Sigmoid colon (tissue), 6 donors: ENCODE measurements at regions not wholly inside any gene's neighbourhood (a gene's known extent, or its start where the extent isn't known, plus 50 kb on each side); places are given as distances from the start of the nearest gene placed in this dataset.

Experiments
- DNase-seq: peaks from one replicate; pipeline ENCODE4 v3.0.0-alpha.2; 2019
- H3K27ac ChIP-seq, 4 donors: fragments of 200-600 bp; sonication (generic); one replicate each; pipeline ENCODE4 v1.5.1; 2016 to 2019; ENCODE audit warnings: mild to moderate bottlenecking in 1 of 4
- H3K27me3 ChIP-seq, 3 donors: fragments of 200-600 bp; sonication (generic); one replicate each; pipeline ENCODE4 v1.5.1; 2019; ENCODE audit warnings: mild to moderate bottlenecking in 1 of 3
- H3K36me3 ChIP-seq, 4 donors: fragments of 200-600 bp; sonication (generic); one replicate each; pipeline ENCODE4 v1.5.1; 2016 to 2019
- H3K4me1 ChIP-seq, 4 donors: fragments of 200-600 bp; sonication (generic); one replicate each; pipeline ENCODE4 v1.5.1; 2017 to 2019
- H3K4me3 ChIP-seq, 4 donors: fragments of 200-600 bp; sonication (generic); one replicate each; pipeline ENCODE4 v1.5.1; 2017 to 2019; ENCODE audit warnings: mild to moderate bottlenecking in 2 of 4, moderate library complexity in 1 of 4
- H3K9me3 ChIP-seq, 4 donors: fragments of 200-600 bp in 3 of 4; sonication (generic) in 3 of 4; one replicate each; pipeline versions ENCODE4 v1.5.1 to v1.6.1; 2013 to 2019
- EP300 ChIP-seq, 4 donors: sonication (generic); formaldehyde crosslinking; IDR thresholded peaks; one replicate each; pipeline ENCODE4 v1.6.1; 2017; ENCODE audit warnings: antibody characterized with exemption in 4 of 4
- POLR2A ChIP-seq, 2 donors: fragments of 450-650 bp; IDR thresholded peaks; one replicate each; pipeline ENCODE4 v1.6.1; 2016; ENCODE audit warnings: antibody characterized with exemption in 2 of 2, mild to moderate bottlenecking in 2 of 2, moderate library complexity in 2 of 2
- POLR2AphosphoS5 ChIP-seq, 4 donors: sonication (generic); formaldehyde crosslinking; IDR thresholded peaks; one replicate each; pipeline ENCODE4 v1.6.1; 2017; ENCODE audit warnings: antibody characterized with exemption in 4 of 4
- WGBS, 2 donors: extraction: QIAGEN DNeasy Blood & Tissue Kit; methylation state at CpG; one replicate each; pipeline ENCODE4 v1.1.7; 2013; 5-methylcytosine and 5-hydroxymethylcytosine counted together
- intact Hi-C: fragments of 100-400 bp; cut with DNase I; formaldehyde crosslinking; loops from one replicate; pipeline ENCODE4 v1.15.1; 2023
- TF ChIP-seq, protein P1 (sequence below), 4 experiments: fragments of 450-650 bp in 3 of 4; fragments of 200-600 bp in 1 of 4; IDR thresholded peaks; one replicate each; pipeline ENCODE4 v1.5.1; 2016 to 2019; ENCODE audit warnings: antibody characterized with exemption in 4 of 4, mild to moderate bottlenecking in 3 of 4, moderate library complexity in 2 of 4
- donor health status: healthy with polysubstance abuse.
- donor health status: healthy.

GRCh38 chr11:112630496-112630895 is 330.7 kb upstream of the NCAM1 start:
- DNase-seq, result no peak
- intact Hi-C loops, result no loop called here
- H3K4me3 ChIP-seq, result no peak overlapping the region
- H3K27me3 ChIP-seq, result no peaks in the 10 kb centered on the region
- H3K4me1 ChIP-seq, result no peaks in the 10 kb centered on the region
- 55 to 90% methylated on average over 2 of the region's 2 CpGs for WGBS, 2 donors
- H3K9me3 ChIP-seq, result no peaks in the 10 kb centered on the region
- no peaks in the 10 kb centered on the region for H3K36me3 ChIP-seq
- TF ChIP-seq POLR2A (IDR thresholded peaks at IDR 0.05) (no peak), POLR2AphosphoS5 (IDR thresholded peaks at IDR 0.05) (no peak), EP300 (IDR thresholded peaks at IDR 0.05) (no peak)
- TF ChIP-seq, protein P1, sequence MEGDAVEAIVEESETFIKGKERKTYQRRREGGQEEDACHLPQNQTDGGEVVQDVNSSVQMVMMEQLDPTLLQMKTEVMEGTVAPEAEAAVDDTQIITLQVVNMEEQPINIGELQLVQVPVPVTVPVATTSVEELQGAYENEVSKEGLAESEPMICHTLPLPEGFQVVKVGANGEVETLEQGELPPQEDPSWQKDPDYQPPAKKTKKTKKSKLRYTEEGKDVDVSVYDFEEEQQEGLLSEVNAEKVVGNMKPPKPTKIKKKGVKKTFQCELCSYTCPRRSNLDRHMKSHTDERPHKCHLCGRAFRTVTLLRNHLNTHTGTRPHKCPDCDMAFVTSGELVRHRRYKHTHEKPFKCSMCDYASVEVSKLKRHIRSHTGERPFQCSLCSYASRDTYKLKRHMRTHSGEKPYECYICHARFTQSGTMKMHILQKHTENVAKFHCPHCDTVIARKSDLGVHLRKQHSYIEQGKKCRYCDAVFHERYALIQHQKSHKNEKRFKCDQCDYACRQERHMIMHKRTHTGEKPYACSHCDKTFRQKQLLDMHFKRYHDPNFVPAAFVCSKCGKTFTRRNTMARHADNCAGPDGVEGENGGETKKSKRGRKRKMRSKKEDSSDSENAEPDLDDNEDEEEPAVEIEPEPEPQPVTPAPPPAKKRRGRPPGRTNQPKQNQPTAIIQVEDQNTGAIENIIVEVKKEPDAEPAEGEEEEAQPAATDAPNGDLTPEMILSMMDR (IDR thresholded peaks at IDR 0.05), result no peak
- H3K27ac ChIP-seq, result no peak overlapping the region

DNA sequence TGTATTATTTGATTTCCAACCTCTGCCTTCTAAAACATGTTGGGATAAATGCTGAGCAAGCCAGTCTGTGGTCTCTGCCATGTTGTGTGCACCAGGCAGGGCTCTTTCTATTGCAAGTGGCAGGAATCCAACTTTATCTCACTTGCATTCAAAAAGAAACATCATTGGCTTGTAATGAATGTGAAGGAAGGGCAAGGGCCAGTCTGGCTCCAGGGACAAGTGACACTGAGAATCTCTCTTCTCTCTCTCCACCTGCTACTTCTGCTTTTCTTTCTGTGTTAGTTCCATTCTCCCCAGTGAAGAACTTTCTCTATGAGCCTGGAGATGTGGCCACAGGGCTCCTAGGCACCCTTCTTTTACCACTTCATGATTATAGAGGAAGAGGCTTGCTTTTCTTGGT is 329.9 kb upstream of the NCAM1 start:
- Histone ChIP-seq H3K4me3 (no peak overlapping the region), H3K4me1 (no peaks in the 10 kb centered on the region), H3K27me3 (no peaks in the 10 kb centered on the region), H3K27ac (no peak overlapping the region), H3K36me3 (no peaks in the 10 kb centered on the region), H3K9me3 (no peaks in the 10 kb centered on the region)
- TF ChIP-seq, protein P1 (IDR thresholded peaks at IDR 0.05), result no peak
- TF ChIP-seq EP300 (IDR thresholded peaks at IDR 0.05), result no peak
- no peak for TF ChIP-seq POLR2A (IDR thresholded peaks at IDR 0.05)
- TF ChIP-seq POLR2AphosphoS5 (IDR thresholded peaks at IDR 0.05), result no peak
- intact Hi-C loops, result no loop called here
- DNase-seq, result no peak

GRCh38 chr11:112632866-112633505 is 328.2 kb upstream of the NCAM1 start:
- Histone ChIP-seq H3K4me1 (no peaks in the 10 kb centered on the region), H3K36me3 (no peaks in the 10 kb centered on the region), H3K27me3 (no peaks in the 10 kb centered on the region), H3K9me3 (no peaks in the 10 kb centered on the region), H3K4me3 (no peak overlapping the region), H3K27ac (no peak overlapping the region)
- WGBS, 2 donors, result 71 to 78% methylated on average over 5 of the region's 5 CpGs
- no peak for DNase-seq
- intact Hi-C loops, result no loop called here
- TF ChIP-seq EP300 (IDR thresholded peaks at IDR 0.05), result no peak
- TF ChIP-seq POLR2A (IDR thresholded peaks at IDR 0.05), result no peak
- TF ChIP-seq POLR2AphosphoS5 (IDR thresholded peaks at IDR 0.05), result no peak

DNA sequence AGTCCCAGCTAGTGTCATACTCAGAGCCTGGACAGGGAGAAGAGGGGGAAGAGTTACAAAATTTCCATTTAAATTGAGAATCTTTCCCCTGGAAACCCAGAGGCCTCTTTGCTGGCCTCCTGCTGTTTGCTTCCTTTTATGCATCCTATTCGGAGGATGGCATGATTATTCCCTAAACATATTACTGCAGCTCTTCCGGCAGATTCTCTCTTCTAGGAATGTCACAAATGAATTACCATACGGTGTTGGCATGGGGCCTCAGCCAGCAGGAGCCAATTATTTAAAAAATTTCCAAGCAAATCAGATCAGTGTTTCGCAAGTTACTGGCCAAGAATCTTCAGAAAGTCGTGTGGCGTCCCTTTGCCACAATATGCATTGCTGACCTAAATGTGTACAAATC is 326.7 kb upstream of the NCAM1 start:
- Histone ChIP-seq H3K27ac (no peak overlapping the region), H3K27me3 (no peaks in the 10 kb centered on the region), H3K4me3 (no peak overlapping the region), H3K36me3 (no peaks in the 10 kb centered on the region), H3K9me3 (peaks cover 0 to 7% (median under 1%) of the 10 kb centered on the region in 4 donors), H3K4me1 (no peaks in the 10 kb centered on the region)
- TF ChIP-seq, protein P1 (IDR thresholded peaks at IDR 0.05), result no peak
- TF ChIP-seq EP300 (IDR thresholded peaks at IDR 0.05), result no peak
- TF ChIP-seq POLR2A (IDR thresholded peaks at IDR 0.05), result no peak
- no peak for TF ChIP-seq POLR2AphosphoS5 (IDR thresholded peaks at IDR 0.05)
- DNase-seq, result no peak
- intact Hi-C loops, result no loop called here
- WGBS, 2 donors, result 54 to 64% methylated on average over 6 of the region's 6 CpGs

GRCh38 chr11:112634995-112635737 is 326.1 kb upstream of the NCAM1 start:
- 50 to 63% methylated on average over 8 of the region's 8 CpGs for WGBS, 2 donors
- no peak for TF ChIP-seq POLR2A (IDR thresholded peaks at IDR 0.05)
- TF ChIP-seq POLR2AphosphoS5 (IDR thresholded peaks at IDR 0.05), result no peak
- TF ChIP-seq, protein P1 (IDR thresholded peaks at IDR 0.05), result no peak
- TF ChIP-seq EP300 (IDR thresholded peaks at IDR 0.05), result no peak
- Histone ChIP-seq H3K27me3 (no peaks in the 10 kb centered on the region), H3K9me3 (peaks cover 0 to 10% (median 2%) of the 10 kb centered on the region in 4 donors), H3K27ac (no peak overlapping the region), H3K4me1 (no peaks in the 10 kb centered on the region), H3K36me3 (no peaks in the 10 kb centered on the region), H3K4me3 (no peak overlapping the region)
- intact Hi-C loops, result no loop called here
- no peak for DNase-seq
